ENCODE measurements at regions not wholly inside any gene's neighbourhood (a gene's known extent, or its start where the extent isn't known, plus 50 kb on each side); places are given as distances from the start of the nearest gene placed in this dataset.
A peak's percentile ranks its signal among the peaks of the same experiment; 100 is the strongest.

GRCh38 chr17:77438241-77439188, 297.7 kb downstream of the SEC14L1 start (continued):
- no peak for TF ChIP-seq PRDM15 (CRISPR knock-in tag; IDR thresholded peaks at IDR 0.05)
- TF ChIP-seq NR3C1 (CRISPR knock-in tag; conservative IDR thresholded peaks at IDR 0.05; ENCODE audit: low read depth), result no peak
- no peak for TF ChIP-seq FOXP4 (CRISPR knock-in tag; IDR thresholded peaks at IDR 0.05)
- no peak for TF ChIP-seq GRHL2 (CRISPR knock-in tag; IDR thresholded peaks at IDR 0.05; ENCODE audit: insufficient replicate concordance, severe bottlenecking)
- TF ChIP-seq GTF2I (CRISPR knock-in tag; conservative IDR thresholded peaks at IDR 0.05), result no peak

GRCh38 chr17:77439189-77440018, 298.6 kb downstream of the SEC14L1 start:
- peaks cover 53% of the 10 kb centered on the region for H3K4me1 Mint-ChIP-seq
- H3K27ac Mint-ChIP-seq, result peak overlapping the region; percentile 79
- ATAC-seq (no peak), DNase-seq (ENCODE audit: low spot score) (no peak)
- POLR2A ChIA-PET, result no interaction called here
- CTCF ChIA-PET, result interaction anchor here (1.3 to 1.5 kb wide), 2 partner anchors 8 to 9 kb away, joined by 3 to 8 read pairs; no protein-coding TSS in a partner anchor
- H3K4me3 Mint-ChIP-seq, result no peak overlapping the region
- peaks cover 2% of the 10 kb centered on the region; the same call in 1 of the 2 replicates for H3K36me3 Mint-ChIP-seq
- H3K9me3 Mint-ChIP-seq, result no peaks in the 10 kb centered on the region
- no peaks in the 10 kb centered on the region for H3K27me3 Mint-ChIP-seq (ENCODE audit: low read depth)
- TF ChIP-seq CDX4 (CRISPR knock-in tag; IDR thresholded peaks at IDR 0.05; ENCODE audit: borderline replicate concordance), result no peak
- no peak for TF ChIP-seq ZNF138 (CRISPR knock-in tag; conservative IDR thresholded peaks at IDR 0.05)
- TF ChIP-seq MLX (CRISPR knock-in tag; IDR thresholded peaks at IDR 0.05), result no peak
- no peak for TF ChIP-seq TCF7 (CRISPR knock-in tag; IDR thresholded peaks at IDR 0.05; ENCODE audit: low read depth)
- TF ChIP-seq MXD4 (CRISPR knock-in tag; IDR thresholded peaks at IDR 0.05; ENCODE audit: borderline replicate concordance), result no peak
- no peak for TF ChIP-seq ZBTB43 (CRISPR knock-in tag; IDR thresholded peaks at IDR 0.05)
- TF ChIP-seq ZNF281 (CRISPR knock-in tag; IDR thresholded peaks at IDR 0.05), result no peak
- TF ChIP-seq FOXP4 (CRISPR knock-in tag; IDR thresholded peaks at IDR 0.05), result no peak
- no peak for TF ChIP-seq MAX (CRISPR knock-in tag; IDR thresholded peaks at IDR 0.05)
- TF ChIP-seq NFYB (CRISPR knock-in tag; conservative IDR thresholded peaks at IDR 0.05; ENCODE audit: low read depth), result no peak

All from WTC11 (cell line).